Spleen (tissue), 7 donors: ENCODE measurements at regions not wholly inside any gene's neighbourhood (a gene's known extent, or its start where the extent isn't known, plus 50 kb on each side); places are given as distances from the start of the nearest gene placed in this dataset.

Source experiments
- CTCF ChIP-seq, 11 experiments: fragments of 200-600 bp in 7 of 11; fragments of 450-650 bp in 4 of 11; sonication (generic) in 4 of 11; IDR thresholded peaks in 8 of 11; conservative IDR thresholded peaks in 3 of 11; 1 replicate in 7 of 11; 2 replicates in 4 of 11; pipeline versions ENCODE4 v1.4.0 to v1.8.0; 2016 to 2021; ENCODE audit warnings: antibody characterized with exemption in 11 of 11, inconsistent platforms in 4 of 11, mild to moderate bottlenecking in 1 of 11
- POLR2A ChIP-seq, 3 donors: fragments of 450-650 bp; IDR thresholded peaks; one replicate each; pipeline ENCODE4 v1.5.1; 2017; ENCODE audit warnings: antibody characterized with exemption in 3 of 3, mild to moderate bottlenecking in 1 of 3
- POLR2AphosphoS5 ChIP-seq, 3 donors: sonication (generic); formaldehyde crosslinking; IDR thresholded peaks; one replicate each; pipeline ENCODE4 v1.5.1; 2017; ENCODE audit warnings: antibody characterized with exemption in 3 of 3
- donor health status: DM: no; HTN: no; CAD: no; lungs with moderate emphysema.
- donor health status: DM: no; HTN: no; CAD: no.
- donor health status: DM: no; HTN: no; CAD: no.

- no peak for TF ChIP-seq CTCF (IDR thresholded peaks at IDR 0.05 in 8 of 11, conservative IDR thresholded peaks at IDR 0.05 in 3 of 11)
- no peak for TF ChIP-seq POLR2A (IDR thresholded peaks at IDR 0.05)
- no peak for TF ChIP-seq POLR2AphosphoS5 (IDR thresholded peaks at IDR 0.05)
Observed at GRCh38 chr12:131605304-131605829, 105.5 kb upstream of the SFSWAP start.
